ENCODE measurements at regions not wholly inside any gene's neighbourhood (a gene's known extent, or its start where the extent isn't known, plus 50 kb on each side); places are given as distances from the start of the nearest gene placed in this dataset.

- POLR2A ChIA-PET: no interaction called here
- H3K36me3 Mint-ChIP-seq: no peaks in the 10 kb centered on the region
Measured at GRCh38 chr20:1835186-1836035, 59.8 kb upstream of the SIRPA start.

GRCh38 chr20:1833728-1834726, 61.2 kb upstream of the SIRPA start:
- no peak overlapping the region for H3K4me3 Mint-ChIP-seq
- POLR2A ChIA-PET: no interaction called here
- TF ChIP-seq GABPB1 (CRISPR knock-in tag; IDR thresholded peaks at IDR 0.05): no peak
- TF ChIP-seq USF2 (CRISPR knock-in tag; IDR thresholded peaks at IDR 0.05): no peak
- no peak for TF ChIP-seq ZBTB21 (CRISPR knock-in tag; IDR thresholded peaks at IDR 0.05; ENCODE audit: borderline replicate concordance)
- no peak for TF ChIP-seq ZNF121 (CRISPR knock-in tag; IDR thresholded peaks at IDR 0.05)
- TF ChIP-seq NFATC4 (CRISPR knock-in tag; IDR thresholded peaks at IDR 0.05): no peak
- no peak for TF ChIP-seq SOX15 (CRISPR knock-in tag; IDR thresholded peaks at IDR 0.05)
- no peak for TF ChIP-seq KAT7 (CRISPR knock-in tag; IDR thresholded peaks at IDR 0.05; ENCODE audit: borderline replicate concordance)
- TF ChIP-seq OVOL2 (CRISPR knock-in tag; IDR thresholded peaks at IDR 0.05; ENCODE audit: borderline replicate concordance): no peak
- TF ChIP-seq ZNF671 (CRISPR knock-in tag; IDR thresholded peaks at IDR 0.05): no peak
- H3K4me1 Mint-ChIP-seq: no peaks in the 10 kb centered on the region
- DNase-seq (ENCODE audit: low spot score) (no peak), ATAC-seq (no peak)
- no peaks in the 10 kb centered on the region for H3K36me3 Mint-ChIP-seq
- CTCF ChIA-PET: interaction anchor here (1.5 kb wide), 1 partner anchor 9 kb away, joined by 4 read pairs; no protein-coding TSS in a partner anchor
- H3K9me3 Mint-ChIP-seq: no peaks in the 10 kb centered on the region
- H3K27ac Mint-ChIP-seq: peak overlapping the region; percentile 23; the same call in 1 of the 2 replicates
- H3K27me3 Mint-ChIP-seq (ENCODE audit: low read depth): no peaks in the 10 kb centered on the region

More at GRCh38 chr20:1835186-1836035, 59.8 kb upstream of the SIRPA start:
- CTCF ChIA-PET: interaction anchor here (1.2 kb wide), 1 partner anchor 33 kb away, joined by 5 read pairs; no protein-coding TSS in a partner anchor
- no peaks in the 10 kb centered on the region; the same call in 1 of the 2 replicates for H3K27me3 Mint-ChIP-seq (ENCODE audit: low read depth)
- peaks cover 6% of the 10 kb centered on the region for H3K4me1 Mint-ChIP-seq
- no peak for TF ChIP-seq ESRRA (CRISPR knock-in tag; IDR thresholded peaks at IDR 0.05; ENCODE audit: borderline replicate concordance)
- no peak for TF ChIP-seq TEAD4 (CRISPR knock-in tag; IDR thresholded peaks at IDR 0.05)
- no peak for TF ChIP-seq IRF1 (CRISPR knock-in tag; IDR thresholded peaks at IDR 0.05)
- TF ChIP-seq ZNF138 (CRISPR knock-in tag; conservative IDR thresholded peaks at IDR 0.05): no peak
- TF ChIP-seq IRF2 (CRISPR knock-in tag; IDR thresholded peaks at IDR 0.05; ENCODE audit: borderline replicate concordance, low read depth): no peak
- no peak for TF ChIP-seq MYBL2 (CRISPR knock-in tag; IDR thresholded peaks at IDR 0.05)
- TF ChIP-seq KAT7 (CRISPR knock-in tag; IDR thresholded peaks at IDR 0.05; ENCODE audit: borderline replicate concordance): no peak
- no peak for TF ChIP-seq ZNF671 (CRISPR knock-in tag; IDR thresholded peaks at IDR 0.05)
- TF ChIP-seq PREB (CRISPR knock-in tag; IDR thresholded peaks at IDR 0.05; ENCODE audit: borderline replicate concordance): no peak
- TF ChIP-seq FOXP1 (CRISPR knock-in tag; IDR thresholded peaks at IDR 0.05; ENCODE audit: borderline replicate concordance): no peak
- TF ChIP-seq RELA (CRISPR knock-in tag; IDR thresholded peaks at IDR 0.05; ENCODE audit: borderline replicate concordance): no peak
- no peak for TF ChIP-seq AFF4 (CRISPR knock-in tag; IDR thresholded peaks at IDR 0.05; ENCODE audit: borderline replicate concordance)
- TF ChIP-seq CREM (CRISPR knock-in tag; IDR thresholded peaks at IDR 0.05): no peak
- no peak for ATAC-seq
- H3K27ac Mint-ChIP-seq: no peak overlapping the region
- H3K9me3 Mint-ChIP-seq: no peaks in the 10 kb centered on the region; the same call in 1 of the 2 replicates
- DNase-seq (ENCODE audit: low spot score): no peak
- H3K4me3 Mint-ChIP-seq: no peak overlapping the region

Data from WTC11 (cell line).